Neural progenitor cell (in vitro differentiated cells): ENCODE measurements at regions not wholly inside any gene's neighbourhood (a gene's known extent, or its start where the extent isn't known, plus 50 kb on each side); places are given as distances from the start of the nearest gene placed in this dataset.

ENCODE experiments used
- CTCF ChIP-seq: fragments of 200-600 bp; sonication (generic); IDR thresholded peaks from 2 replicates; pipeline ENCODE4 v1.5.1; 2017; ENCODE audit warnings: antibody characterized with exemption, mild to moderate bottlenecking
- EZH2 ChIP-seq: fragments of 200-600 bp; sonication (generic); IDR thresholded peaks from 2 replicates; pipeline ENCODE4 v1.6.1; 2017; ENCODE audit warnings: antibody characterized with exemption, mild to moderate bottlenecking, moderate library complexity

DNA sequence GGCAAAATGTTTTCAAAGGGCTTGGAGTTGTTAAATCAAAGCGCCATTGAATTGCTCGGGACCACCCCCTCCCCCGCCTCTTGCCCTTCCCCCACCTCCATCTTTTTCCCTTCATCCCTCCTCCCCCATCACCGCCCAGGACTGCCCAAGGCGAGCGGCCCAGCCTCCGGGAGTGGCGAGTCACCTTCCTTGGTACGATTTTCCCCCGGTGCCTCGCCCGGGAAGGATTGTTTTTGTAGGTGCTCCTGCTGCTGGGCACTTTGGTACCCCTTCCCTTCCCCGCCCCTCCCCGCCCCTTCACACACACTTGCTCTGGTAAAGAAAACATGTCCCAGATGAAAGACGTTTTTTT lies 61.2 kb downstream of the TMEM174 start:
- TF ChIP-seq CTCF (no peak), EZH2 (no peak)
